Fibroblast of pulmonary artery (primary cell): ENCODE measurements at regions not wholly inside any gene's neighbourhood (a gene's known extent, or its start where the extent isn't known, plus 50 kb on each side); places are given as distances from the start of the nearest gene placed in this dataset.

Experiments
- DNase-seq: peaks from one replicate; pipeline ENCODE4 v3.0.0-alpha.2; 2010; ENCODE audit warnings: low read depth
- H3K4me3 ChIP-seq: replicated peaks from 2 replicates; pipeline ENCODE4 v1.5.1; 2011; ENCODE audit warnings: low read depth, mild to moderate bottlenecking, control low read depth, low read length, moderate library complexity
- TF ChIP-seq, protein P1 (sequence below): IDR thresholded peaks from 2 replicates; pipeline ENCODE4 v1.5.1; 2011; ENCODE audit warnings: mild to moderate bottlenecking, control low read depth, low read length, inconsistent platforms; ENCODE audit errors: missing control alignments

DNA sequence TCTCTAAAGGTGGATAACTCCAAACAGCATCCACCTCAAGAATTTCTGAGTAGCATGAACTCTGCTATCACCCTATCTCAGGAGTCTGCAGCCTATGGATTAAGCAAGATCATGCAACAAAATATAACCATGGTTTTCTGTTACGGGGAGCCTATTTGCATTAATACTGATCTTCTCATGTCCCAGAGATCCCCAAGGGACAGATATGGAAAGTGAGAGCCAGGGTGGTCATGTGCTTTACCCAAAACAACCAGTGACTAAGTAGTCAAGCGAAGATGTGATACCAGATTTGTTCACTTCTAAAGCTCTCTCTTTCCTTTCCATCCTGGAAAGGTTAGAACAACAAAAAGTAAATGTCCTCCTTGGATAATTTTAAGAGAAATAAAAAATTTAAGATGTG is 125.1 kb downstream of the PRRX1 start:
- no peak overlapping the region for H3K4me3 ChIP-seq
- DNase-seq: no peak
- TF ChIP-seq, protein P1, sequence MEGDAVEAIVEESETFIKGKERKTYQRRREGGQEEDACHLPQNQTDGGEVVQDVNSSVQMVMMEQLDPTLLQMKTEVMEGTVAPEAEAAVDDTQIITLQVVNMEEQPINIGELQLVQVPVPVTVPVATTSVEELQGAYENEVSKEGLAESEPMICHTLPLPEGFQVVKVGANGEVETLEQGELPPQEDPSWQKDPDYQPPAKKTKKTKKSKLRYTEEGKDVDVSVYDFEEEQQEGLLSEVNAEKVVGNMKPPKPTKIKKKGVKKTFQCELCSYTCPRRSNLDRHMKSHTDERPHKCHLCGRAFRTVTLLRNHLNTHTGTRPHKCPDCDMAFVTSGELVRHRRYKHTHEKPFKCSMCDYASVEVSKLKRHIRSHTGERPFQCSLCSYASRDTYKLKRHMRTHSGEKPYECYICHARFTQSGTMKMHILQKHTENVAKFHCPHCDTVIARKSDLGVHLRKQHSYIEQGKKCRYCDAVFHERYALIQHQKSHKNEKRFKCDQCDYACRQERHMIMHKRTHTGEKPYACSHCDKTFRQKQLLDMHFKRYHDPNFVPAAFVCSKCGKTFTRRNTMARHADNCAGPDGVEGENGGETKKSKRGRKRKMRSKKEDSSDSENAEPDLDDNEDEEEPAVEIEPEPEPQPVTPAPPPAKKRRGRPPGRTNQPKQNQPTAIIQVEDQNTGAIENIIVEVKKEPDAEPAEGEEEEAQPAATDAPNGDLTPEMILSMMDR: no peak

DNA sequence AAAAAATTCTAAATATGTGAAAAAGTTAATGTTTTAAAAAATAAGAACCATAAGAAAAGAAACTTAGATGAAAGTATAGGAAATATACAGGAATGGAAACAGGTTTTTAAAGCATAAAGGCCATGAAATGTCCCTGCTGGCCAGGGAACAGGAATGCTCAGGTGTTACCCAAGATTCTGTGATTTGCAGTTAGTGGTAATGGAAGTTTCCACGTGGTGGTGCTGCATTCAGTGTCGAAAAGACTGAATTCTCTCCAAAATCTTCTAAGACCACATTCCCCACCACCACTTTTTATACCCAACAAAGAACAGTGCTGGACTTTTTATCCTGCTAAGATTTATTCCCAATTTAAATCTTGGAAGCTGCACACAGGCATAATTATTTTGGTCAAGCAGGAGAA is 126.2 kb downstream of the PRRX1 start:
- TF ChIP-seq, protein P1: no peak
- no peak overlapping the region for H3K4me3 ChIP-seq
- no peak for DNase-seq

DNA sequence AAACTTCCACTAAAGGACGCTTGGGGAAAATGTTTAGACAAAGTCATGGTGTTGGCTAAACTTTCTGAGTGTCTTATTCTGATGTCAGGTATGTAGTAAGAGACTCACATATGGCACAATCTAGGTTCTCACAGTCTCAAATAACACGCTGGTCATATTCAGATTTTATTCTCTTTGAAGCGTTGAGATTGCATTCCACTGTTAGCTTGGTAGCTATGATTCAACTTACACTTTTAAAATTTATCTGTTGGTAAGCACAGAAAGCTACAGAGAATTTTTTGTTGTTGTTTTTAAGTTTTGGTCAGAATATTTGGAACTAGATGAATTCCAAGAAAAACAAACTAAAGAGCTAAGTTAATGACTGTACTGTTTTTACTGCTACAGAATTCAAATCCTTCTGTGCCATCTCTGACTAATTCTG is 126.7 kb downstream of the PRRX1 start:
- TF ChIP-seq, protein P1: no peak
- DNase-seq: peak; percentile 16
- no peak overlapping the region for H3K4me3 ChIP-seq

DNA sequence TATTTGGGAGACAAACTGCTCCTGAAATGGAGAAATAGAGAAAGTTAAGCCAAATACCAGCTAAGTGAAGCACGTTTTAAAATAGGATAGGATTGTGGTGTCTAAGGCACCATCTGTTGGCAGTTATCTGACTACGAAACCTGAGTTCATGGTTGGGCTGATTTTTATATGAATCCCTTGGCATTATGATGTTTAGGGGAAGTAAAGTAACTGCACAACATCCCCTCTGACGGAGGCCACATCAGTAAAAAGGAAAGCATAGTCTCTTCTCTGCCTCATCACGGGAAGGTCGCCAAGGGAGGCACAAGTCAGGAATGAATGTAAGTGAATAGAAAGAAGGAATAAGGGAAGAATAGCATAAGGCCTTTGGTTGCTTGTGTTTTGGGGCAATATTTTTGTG is 128.0 kb downstream of the PRRX1 start:
- TF ChIP-seq, protein P1: no peak
- DNase-seq: no peak
- H3K4me3 ChIP-seq: no peak overlapping the region

DNA sequence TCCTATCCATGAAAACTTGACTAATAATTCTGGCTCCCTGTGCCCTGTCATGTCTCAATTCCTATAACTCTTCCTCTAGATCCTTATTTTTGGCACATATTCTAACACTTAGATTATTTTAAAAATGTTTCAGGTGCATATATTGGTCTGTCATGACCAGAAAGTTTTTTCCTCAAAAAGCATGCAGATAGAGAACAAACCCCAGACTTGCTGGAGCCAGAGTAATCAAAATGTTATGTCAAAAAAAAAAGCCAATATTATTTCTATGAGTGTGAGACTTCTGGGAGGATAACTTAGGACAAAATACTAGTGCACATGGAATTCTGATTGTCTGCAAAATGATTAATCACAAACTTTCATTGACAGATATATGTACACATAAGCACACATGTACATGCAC is 135.1 kb upstream of the MROH9 start:
- DNase-seq: no peak
- no peak overlapping the region for H3K4me3 ChIP-seq
- TF ChIP-seq, protein P1: no peak

DNA sequence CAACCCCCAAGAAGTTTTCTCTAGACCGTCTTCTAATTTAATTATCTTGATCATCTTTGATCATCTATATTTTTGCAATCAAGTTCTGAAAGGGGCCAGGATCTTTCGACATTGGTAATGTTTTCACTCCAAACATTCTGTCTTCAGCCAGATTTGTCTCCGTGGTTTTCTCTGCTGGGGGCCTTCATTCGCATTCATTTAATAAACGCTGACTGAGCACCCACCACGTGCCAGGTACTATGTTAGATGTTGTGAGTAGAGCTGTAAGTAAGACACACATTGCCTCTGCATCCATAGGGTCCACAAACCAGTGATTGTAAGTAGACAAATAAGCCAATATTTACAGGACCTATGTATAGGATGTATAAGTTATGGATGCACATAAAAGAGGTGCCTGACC is 134.5 kb upstream of the MROH9 start:
- H3K4me3 ChIP-seq: no peak overlapping the region
- TF ChIP-seq, protein P1: no peak
- no peak for DNase-seq

DNA sequence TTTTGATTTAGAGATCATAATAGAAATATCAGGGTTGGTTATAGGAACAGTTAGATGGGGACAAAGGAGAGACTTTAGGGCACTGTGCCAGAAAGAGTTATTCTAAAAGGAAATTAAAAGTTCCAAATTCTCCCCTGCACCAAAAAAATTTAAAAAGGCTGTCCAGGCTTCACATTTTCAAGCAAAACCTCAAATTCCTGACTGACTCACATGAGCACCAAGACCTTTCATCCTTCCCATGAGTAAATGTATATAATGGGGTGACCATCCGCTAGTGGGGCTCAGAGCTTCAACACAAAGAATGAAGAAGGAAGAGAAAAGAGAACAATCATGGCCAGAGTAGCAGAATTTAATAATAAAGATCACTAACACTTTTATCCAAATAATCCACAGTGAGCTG is 131.6 kb upstream of the MROH9 start:
- DNase-seq: no peak
- no peak overlapping the region for H3K4me3 ChIP-seq
- TF ChIP-seq, protein P1: no peak
